CD14-positive monocyte (primary cell): ENCODE measurements at regions not wholly inside any gene's neighbourhood (a gene's known extent, or its start where the extent isn't known, plus 50 kb on each side); places are given as distances from the start of the nearest gene placed in this dataset.

Experiments
- DNase-seq, 3 donors: peaks; one replicate each; pipeline ENCODE4 v3.0.0-alpha.2; 2011 to 2022
- H2AFZ ChIP-seq: 2 replicates; pipeline ENCODE4 v1.6.0; 2012; ENCODE audit warnings: mild to moderate bottlenecking, low read depth, low read length, inconsistent platforms; ENCODE audit not compliant: insufficient read depth, poor library complexity, severe bottlenecking
- H3K27ac ChIP-seq, 2 donors: 1 replicate in 1 of 2; 2 replicates in 1 of 2; pipeline ENCODE4 v1.5.1; 2012 to 2013; ENCODE audit warnings: low read length in 2 of 2, control low read depth in 1 of 2, inconsistent platforms in 1 of 2, low read depth in 1 of 2, mild to moderate bottlenecking in 1 of 2
- H3K27me3 ChIP-seq, 2 donors: one replicate each; pipeline versions ENCODE4 v1.6.0 to v1.6.1; 2011 to 2013; ENCODE audit warnings: low read length in 2 of 2; ENCODE audit not compliant: control insufficient read depth in 2 of 2, insufficient read depth in 2 of 2
- H3K36me3 ChIP-seq, 2 donors: replicated peaks in 1 of 2; 1 replicate in 1 of 2; 2 replicates in 1 of 2; pipeline versions ENCODE4 v1.5.1 to v1.6.1; 2012 to 2013; ENCODE audit warnings: low read length in 2 of 2, control low read depth in 1 of 2, inconsistent platforms in 1 of 2, mild to moderate bottlenecking in 1 of 2; ENCODE audit not compliant: insufficient read depth in 2 of 2, control insufficient read depth in 1 of 2
- H3K4me1 ChIP-seq, 2 donors: 1 replicate in 1 of 2; 2 replicates in 1 of 2; pipeline versions ENCODE4 v1.5.1 to v1.6.1; 2012 to 2013; ENCODE audit warnings: low read length in 2 of 2, control low read depth in 1 of 2, inconsistent platforms in 1 of 2, mild to moderate bottlenecking in 1 of 2, moderate library complexity in 1 of 2; ENCODE audit not compliant: insufficient read depth in 2 of 2, control insufficient read depth in 1 of 2
- H3K4me2 ChIP-seq: replicated peaks from 2 replicates; pipeline ENCODE3; 2012; ENCODE audit warnings: low read length, moderate library complexity, mild to moderate bottlenecking; ENCODE audit not compliant: poor library complexity, severe bottlenecking; ENCODE audit errors: extremely low read depth
- H3K4me3 ChIP-seq, 3 experiments: fragments of 200-600 bp in 1 of 3; sonication (generic) in 1 of 3; replicated peaks in 1 of 3; 1 replicate in 2 of 3; 2 replicates in 1 of 3; pipeline ENCODE4 v1.5.1; 2011 to 2013; ENCODE audit warnings: low read length in 3 of 3, mild to moderate bottlenecking in 3 of 3, control low read depth in 2 of 3, low read depth in 2 of 3, inconsistent platforms in 1 of 3, moderate library complexity in 1 of 3
- H3K79me2 ChIP-seq: 2 replicates; pipeline ENCODE4 v1.6.0; 2012; ENCODE audit warnings: mild to moderate bottlenecking, control low read depth, inconsistent platforms, low read length, moderate library complexity; ENCODE audit not compliant: insufficient read depth
- H3K9ac ChIP-seq: 2 replicates; pipeline ENCODE4 v1.6.0; 2017; ENCODE audit warnings: low read length, mild to moderate bottlenecking; ENCODE audit not compliant: insufficient read depth, poor library complexity, severe bottlenecking
- H3K9me3 ChIP-seq, 2 donors: replicated peaks in 1 of 2; 1 replicate in 1 of 2; 2 replicates in 1 of 2; pipeline versions ENCODE4 v1.5.1 to v1.6.1; 2012 to 2013; ENCODE audit warnings: low read length in 2 of 2, control low read depth in 1 of 2; ENCODE audit not compliant: control insufficient read depth in 1 of 2, insufficient read depth in 1 of 2
- H4K20me1 ChIP-seq: 2 replicates; pipeline ENCODE4 v1.6.0; 2012; ENCODE audit warnings: mild to moderate bottlenecking, low read length, control low read depth, moderate library complexity; ENCODE audit not compliant: insufficient read depth
- H3K27ac Mint-ChIP-seq, 7 donors: one replicate each; pipeline ENCODE4 v1.8.0; 2020; ENCODE audit warnings: mild to moderate bottlenecking in 7 of 7, mixed read lengths in 7 of 7, moderate library complexity in 6 of 7, inconsistent platforms in 2 of 7
- H3K27me3 Mint-ChIP-seq, 3 donors: one replicate each; pipeline ENCODE4 v1.8.0; 2021 to 2022; ENCODE audit warnings: low read depth in 3 of 3, mild to moderate bottlenecking in 3 of 3, mixed read lengths in 3 of 3, moderate library complexity in 3 of 3, inconsistent platforms in 1 of 3
- H3K36me3 Mint-ChIP-seq, 2 donors: one replicate each; pipeline ENCODE4 v1.8.0; 2020; ENCODE audit warnings: mixed read lengths in 2 of 2, inconsistent platforms in 1 of 2, mild to moderate bottlenecking in 1 of 2
- H3K4me1 Mint-ChIP-seq: one replicate; pipeline ENCODE4 v1.8.0; 2020; ENCODE audit warnings: mild to moderate bottlenecking, mixed read lengths
- H3K4me3 Mint-ChIP-seq, 2 donors: one replicate each; pipeline ENCODE4 v1.8.0; 2020; ENCODE audit warnings: mild to moderate bottlenecking in 2 of 2, mixed read lengths in 2 of 2, moderate library complexity in 1 of 2
- H3K9me3 Mint-ChIP-seq, 7 donors: one replicate each; pipeline ENCODE4 v1.8.0; 2020 to 2022; ENCODE audit warnings: mixed read lengths in 7 of 7, mild to moderate bottlenecking in 6 of 7, moderate library complexity in 6 of 7, inconsistent platforms in 2 of 7
- CTCF ChIP-seq: fragments of 200-600 bp; IDR thresholded peaks from one replicate; pipeline ENCODE4 v1.8.0; 2022; ENCODE audit warnings: antibody characterized with exemption, mild to moderate bottlenecking
- WGBS: methylation state at CpG from one replicate; pipeline ENCODE4 v1.1.5; 2013; ENCODE audit warnings: missing lambda C conversion rate; ENCODE audit not compliant: insufficient coverage; 5-methylcytosine and 5-hydroxymethylcytosine counted together
- intact Hi-C, 2 donors: fragments of 100-400 bp; cut with micrococcal nuclease; formaldehyde crosslinking; loops; one replicate each; pipeline versions ENCODE4 v1.15.0 to v1.15.1; 2023

GRCh38 chr4:38511702-38512101 is 152.3 kb upstream of the KLF3 start:
- intact Hi-C loops: no loop called here
- Histone ChIP-seq H3K4me3 (no peak overlapping the region), H3K4me1 (peaks cover 0 to 4% of the 10 kb centered on the region in 2 donors)

GRCh38 chr4:38512840-38513239 is 151.2 kb upstream of the KLF3 start:
- no peak overlapping the region for H3K27ac ChIP-seq
- Mint-ChIP-seq H3K4me1 (peaks cover 5% of the 10 kb centered on the region), H3K36me3 (no peaks in the 10 kb centered on the region), H3K9me3 (no peaks in the 10 kb centered on the region), H3K4me3 (no peak overlapping the region), H3K27me3 (peaks cover 0 to 6% (median 2%) of the 10 kb centered on the region in 3 donors), H3K27ac (no peak overlapping the region)
- no peak overlapping the region for H3K9ac ChIP-seq
- no CpG with 5 or more reads among the region's 4 CpGs for WGBS
- no peaks in the 10 kb centered on the region for H3K9me3 ChIP-seq
- H3K4me1 ChIP-seq: peaks cover 0 to 4% of the 10 kb centered on the region in 2 donors
- no peak for DNase-seq
- H3K4me3 ChIP-seq: no peak overlapping the region
- intact Hi-C loops: no loop called here
- H3K27me3 ChIP-seq: no peaks in the 10 kb centered on the region
- no peaks in the 10 kb centered on the region for H4K20me1 ChIP-seq
- no peak overlapping the region for H3K4me2 ChIP-seq
- no peaks in the 10 kb centered on the region for H3K79me2 ChIP-seq
- no peak overlapping the region for H2AFZ ChIP-seq
- TF ChIP-seq CTCF: no peak
- no peaks in the 10 kb centered on the region for H3K36me3 ChIP-seq

More at GRCh38 chr4:38511702-38512101, 152.3 kb upstream of the KLF3 start:
- Histone ChIP-seq H3K27me3 (no peaks in the 10 kb centered on the region), H3K27ac (no peak overlapping the region), H3K9ac (no peak overlapping the region), H4K20me1 (no peaks in the 10 kb centered on the region), H2AFZ (no peak overlapping the region), H3K36me3 (no peaks in the 10 kb centered on the region), H3K79me2 (no peaks in the 10 kb centered on the region), H3K9me3 (no peaks in the 10 kb centered on the region), H3K4me2 (no peak overlapping the region)
- Mint-ChIP-seq H3K4me3 (no peak overlapping the region), H3K27me3 (peaks cover 0 to 6% (median 2%) of the 10 kb centered on the region in 3 donors), H3K4me1 (peaks cover 11% of the 10 kb centered on the region), H3K36me3 (no peaks in the 10 kb centered on the region), H3K9me3 (no peaks in the 10 kb centered on the region), H3K27ac (peak overlapping the region in 1 of 7 donors; percentile 58)
- WGBS: 35% methylated on average over 2 of the region's 5 CpGs
- no peak for TF ChIP-seq CTCF
- no peak for DNase-seq
